ENCODE measurements at regions not wholly inside any gene's neighbourhood (a gene's known extent, or its start where the extent isn't known, plus 50 kb on each side); places are given as distances from the start of the nearest gene placed in this dataset.
"Not testable (repeated sequence)": the region's sequence is repeated elsewhere in the genome, so short reads cannot be mapped to it uniquely, and the experiment has no call there.

DNA sequence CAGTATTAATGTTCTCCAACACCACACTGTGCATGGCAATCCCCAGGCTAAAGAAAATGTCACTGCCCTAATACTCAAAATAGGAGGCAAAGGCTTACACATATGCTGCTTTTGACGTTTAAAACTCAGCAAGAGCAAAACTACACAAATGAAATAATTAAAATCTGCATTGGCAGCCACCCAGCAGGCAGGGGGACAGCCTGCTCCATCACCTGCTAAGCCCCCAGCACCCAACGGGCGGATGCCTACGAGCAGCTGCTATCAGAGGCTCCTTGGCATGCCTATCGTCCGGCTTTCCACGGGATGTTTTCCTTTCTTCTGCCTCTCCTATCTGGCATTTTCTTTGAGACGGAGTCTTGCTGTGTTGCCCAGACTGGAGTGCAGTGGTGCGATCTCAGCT, 337.5 kb downstream of the SOX9 start:
- no peak for DNase-seq

DNA sequence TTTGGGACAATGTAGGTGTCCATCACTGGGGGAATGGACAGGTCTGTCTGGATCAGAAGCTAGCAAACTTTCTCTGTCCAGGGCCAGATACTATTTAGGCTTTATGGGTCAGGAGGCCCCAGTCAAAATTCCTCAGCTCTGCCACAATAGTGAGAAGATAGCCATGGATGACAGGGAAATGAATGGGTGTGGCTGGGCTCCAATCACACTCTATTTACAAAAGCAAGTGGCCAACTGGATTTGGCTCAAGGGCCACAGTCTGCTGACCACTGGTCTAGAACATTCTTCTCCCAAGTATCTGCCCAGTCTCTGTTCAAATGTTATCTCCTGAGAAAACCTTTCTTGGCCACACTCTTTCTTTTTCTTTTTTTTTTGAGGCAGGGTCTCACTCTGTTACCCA, 339.9 kb downstream of the SOX9 start:
- no peak for DNase-seq

DNA sequence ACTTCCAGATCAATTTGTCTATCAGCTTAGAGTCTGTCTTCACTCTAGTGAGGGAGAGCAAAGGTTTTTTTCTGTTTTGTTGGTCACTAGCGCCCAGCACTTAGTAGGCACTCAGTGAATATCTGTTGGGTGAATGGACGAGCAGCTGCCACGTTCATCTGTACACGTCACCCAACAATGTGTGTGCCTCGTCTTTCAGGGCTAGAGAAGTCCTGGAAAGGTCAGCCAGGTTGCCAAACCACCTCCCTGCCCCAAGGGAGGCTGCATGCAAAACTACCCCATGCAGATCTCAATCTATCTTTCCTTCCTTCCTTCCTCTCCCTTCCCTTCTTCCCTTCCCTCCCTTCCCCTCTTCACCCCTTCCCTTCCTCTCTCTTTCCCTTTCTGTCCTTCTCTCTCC, 340.9 kb downstream of the SOX9 start:
- DNase-seq = no peak

DNA sequence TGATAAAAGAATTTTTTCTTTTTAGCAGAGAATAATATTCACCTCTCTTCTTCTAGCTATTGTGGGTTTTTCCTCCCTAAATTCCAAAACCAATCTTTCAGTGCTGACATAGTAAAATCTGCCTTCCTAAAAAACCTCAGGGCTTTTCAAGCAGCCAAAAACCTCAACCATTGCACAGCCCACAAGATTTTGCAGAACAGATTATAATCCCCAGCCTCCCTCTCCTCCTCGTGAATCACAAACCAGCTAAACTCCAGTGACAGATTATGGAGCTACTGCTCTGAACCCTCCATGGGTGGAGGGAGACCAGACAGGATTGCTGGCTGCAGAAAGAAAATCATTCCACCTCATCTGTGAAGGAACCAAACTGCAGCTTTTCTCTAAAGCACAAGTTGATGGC, 341.6 kb downstream of the SOX9 start:
- no peak for DNase-seq

DNA sequence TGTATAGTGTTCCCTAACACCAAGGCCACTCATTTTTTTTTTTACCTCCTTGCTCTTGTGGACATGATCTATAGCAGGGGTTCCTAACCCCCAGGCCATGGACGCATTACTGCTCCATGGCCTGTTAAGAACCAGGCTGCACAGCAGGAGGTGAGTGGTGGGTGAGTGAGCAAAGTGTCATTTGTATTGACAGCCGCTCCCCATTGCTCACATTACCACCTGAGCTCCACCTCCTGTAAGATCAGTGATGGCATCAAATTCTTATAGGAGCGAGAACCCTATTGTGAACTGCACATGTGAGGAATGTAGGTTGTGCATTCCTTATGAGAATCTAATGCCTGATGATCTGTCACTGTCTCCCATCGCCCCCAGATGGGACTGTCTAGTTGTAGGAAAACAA, 342.0 kb downstream of the SOX9 start:
- no peak for DNase-seq

DNA sequence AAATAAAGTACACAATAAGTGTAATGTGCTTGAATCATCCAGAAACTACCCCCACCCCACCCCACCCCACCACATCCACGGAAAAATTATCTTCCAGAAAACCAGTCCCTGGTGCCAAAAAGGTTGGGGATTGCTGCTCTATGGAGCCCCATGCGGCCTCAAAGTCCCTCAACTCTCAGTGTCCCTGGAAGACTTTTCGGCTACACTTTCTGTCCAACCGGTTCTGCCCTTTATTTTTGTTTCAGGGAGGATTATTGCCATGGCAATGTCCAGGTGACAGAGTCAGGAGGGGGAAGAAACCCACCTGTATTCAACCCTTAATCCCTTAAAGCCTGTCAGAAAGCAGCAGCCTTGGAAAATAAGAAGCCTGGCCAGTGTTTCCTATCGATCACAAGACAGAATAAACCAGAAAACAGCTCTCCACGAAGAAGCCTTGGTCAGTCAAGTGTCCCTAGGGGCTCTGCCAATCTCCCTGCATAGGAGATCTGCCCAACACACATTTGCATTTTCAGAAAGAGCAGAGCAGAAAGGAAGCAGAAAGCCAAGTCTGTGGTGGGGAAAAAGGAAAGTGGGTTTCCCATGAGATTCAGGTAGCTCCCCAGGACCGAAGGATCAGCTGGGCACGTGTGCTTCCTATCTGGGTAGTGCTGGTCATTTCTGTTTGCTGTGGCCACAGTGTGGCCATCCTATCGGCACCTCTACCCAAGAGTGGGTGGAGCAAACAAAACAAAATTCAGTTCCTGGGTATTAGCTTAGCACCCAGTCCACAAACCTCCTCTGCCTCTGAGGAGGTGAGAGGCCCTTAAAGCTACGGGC, 342.7 kb downstream of the SOX9 start:
- DNase-seq = no peak

DNA sequence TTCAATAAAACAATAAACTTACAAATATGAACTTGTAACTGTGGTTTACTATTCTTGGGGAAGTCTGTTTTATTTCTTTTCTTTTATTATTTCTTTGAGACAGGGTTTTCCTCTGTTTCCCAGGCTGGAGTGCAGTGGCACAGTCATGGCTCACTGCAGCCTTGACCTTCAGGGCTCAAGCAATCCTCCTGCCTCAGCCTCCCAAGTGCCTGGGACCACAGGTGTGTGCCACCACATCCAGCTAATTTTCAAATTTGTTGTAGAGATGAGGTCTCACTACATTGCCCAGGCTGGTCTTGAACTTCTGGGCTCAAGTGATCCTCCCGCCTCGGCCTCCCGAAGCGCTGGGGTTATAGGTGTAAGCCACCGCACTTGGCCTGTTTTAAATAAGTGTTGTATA, 343.4 kb downstream of the SOX9 start:
- DNase-seq = not testable (repeated sequence)

DNA sequence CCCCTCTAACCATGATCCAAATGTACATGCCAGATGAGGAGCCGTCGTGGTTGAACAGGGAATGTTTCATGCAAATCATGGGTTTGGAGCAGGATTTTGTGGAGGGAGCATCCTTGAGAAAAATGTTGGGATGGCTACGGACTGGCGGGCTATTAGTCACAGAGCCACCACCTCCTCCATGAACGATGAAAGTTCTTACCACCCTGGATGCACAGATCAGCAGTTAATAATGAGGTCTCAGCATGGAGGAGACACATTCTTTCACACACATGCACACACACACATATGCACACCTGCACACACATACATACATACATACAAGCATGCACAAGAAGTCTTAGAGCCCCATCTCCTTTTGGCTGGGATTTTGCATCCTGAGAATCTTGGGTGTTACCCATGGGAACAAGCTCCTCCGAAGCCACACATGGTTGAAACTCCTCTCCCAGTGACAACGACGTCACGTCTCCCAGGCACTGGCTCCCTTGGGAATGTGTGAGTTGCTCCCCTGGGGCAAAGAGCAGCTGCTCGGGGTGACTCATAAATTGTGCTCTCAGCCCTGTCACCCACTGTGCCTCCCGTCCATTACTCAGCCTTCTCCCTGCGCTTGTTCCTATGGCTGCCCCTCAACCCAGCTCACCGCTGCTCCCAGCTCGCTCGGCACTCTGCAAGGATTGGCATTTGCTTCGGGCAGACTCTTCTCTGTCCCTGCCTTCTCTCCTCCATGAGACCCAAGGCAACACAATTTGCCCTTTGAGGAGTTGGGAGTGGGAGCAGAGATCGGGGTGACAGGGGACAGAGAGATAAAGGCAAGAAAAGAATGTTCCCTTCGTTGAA, 344.6 kb downstream of the SOX9 start:
- DNase-seq = no peak

DNA sequence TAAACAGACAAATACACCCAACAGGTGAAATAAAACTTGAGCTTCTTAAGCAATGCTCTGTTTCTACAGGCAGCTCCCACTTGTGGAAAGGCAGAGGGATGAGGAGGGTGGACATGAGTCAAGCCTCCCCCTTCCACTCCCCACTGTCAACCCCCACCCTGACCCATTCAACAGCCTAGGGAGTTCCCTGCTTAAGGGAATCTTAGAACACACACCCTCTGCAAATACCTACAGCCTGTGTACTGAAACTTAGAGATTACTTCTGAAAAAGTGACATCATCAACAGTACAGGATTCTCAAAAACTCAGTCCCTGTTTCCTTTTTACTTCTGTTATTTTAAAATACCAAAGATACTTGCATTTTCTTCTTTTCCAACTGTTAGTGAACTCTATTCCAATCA, 345.4 kb downstream of the SOX9 start:
- no peak for DNase-seq

DNA sequence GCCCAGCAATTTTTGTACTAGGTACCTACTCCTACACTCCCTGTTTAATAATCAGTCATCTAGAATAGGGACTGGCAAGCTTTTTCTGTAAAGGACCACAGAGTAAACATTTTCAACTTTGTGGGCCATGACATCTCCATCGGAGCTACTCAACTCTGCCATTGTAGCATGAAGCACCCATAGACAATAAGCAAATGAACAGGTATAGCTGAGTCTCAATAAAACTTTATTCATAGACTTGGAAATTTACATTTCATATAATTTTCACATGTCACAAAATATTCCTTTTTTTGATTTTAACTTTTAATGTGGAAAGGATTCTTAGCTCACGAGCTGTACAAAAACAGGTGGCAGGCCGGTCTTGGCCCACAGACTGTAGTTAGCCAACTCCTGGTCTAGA, 345.8 kb downstream of the SOX9 start:
- DNase-seq = no peak

DNA sequence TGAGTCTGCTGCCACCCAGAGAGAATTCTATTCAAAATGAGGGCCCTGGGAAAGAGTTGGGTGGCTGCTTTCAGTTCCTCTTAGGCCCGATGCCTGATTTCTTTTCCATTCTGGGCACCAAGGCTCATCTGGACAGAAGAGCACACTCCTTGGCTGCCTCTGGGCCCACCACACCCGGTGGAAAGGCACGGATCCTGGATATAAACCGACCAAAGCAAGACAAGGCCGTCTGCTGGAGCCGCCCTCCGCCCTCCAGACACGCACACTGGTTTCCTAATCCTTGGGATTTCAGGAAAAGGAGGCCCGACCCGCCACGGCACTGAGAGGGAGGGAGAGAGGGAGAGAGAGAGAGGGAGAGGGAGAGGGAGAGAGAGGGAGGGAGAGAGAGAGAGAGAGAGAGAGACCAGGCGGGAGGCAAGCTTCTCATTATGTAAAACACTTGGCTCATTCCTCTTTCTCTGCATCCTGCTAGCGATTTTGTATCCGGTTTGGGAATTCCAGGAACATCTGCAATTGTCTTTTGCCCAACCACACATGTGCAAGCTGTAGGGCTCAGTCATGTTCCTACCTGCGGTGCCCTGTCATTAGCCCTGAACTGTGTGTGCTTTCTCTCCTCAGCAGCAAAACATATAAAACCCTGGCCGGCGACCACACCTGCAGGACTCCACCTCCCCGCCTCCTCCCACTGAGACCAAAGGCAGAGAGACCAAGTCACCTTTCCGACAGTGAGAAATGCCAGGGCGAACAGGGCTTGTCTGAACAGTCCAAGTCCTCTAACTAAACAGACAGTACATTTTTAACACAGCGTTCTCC, 347.2 kb downstream of the SOX9 start:
- DNase-seq = no peak

DNA sequence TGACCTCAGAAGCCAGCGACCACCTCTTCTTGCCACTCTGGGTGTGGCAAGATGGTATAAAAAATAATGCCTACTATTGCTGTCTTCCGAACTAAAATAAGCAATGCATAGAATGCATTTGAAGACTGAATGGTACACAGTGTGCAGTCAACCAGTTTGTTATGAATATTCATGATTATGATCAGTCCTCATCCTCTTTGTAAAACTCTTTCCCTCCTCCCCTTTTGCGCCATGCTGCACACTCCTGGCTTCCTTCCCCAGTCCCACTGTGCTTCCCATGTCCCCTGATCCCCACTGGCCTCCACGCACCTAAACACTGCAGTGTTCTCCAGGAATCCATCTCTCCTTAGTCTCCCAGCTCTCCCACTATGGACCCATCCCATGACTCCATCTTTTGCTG, 348.0 kb downstream of the SOX9 start:
- DNase-seq = no peak

DNA sequence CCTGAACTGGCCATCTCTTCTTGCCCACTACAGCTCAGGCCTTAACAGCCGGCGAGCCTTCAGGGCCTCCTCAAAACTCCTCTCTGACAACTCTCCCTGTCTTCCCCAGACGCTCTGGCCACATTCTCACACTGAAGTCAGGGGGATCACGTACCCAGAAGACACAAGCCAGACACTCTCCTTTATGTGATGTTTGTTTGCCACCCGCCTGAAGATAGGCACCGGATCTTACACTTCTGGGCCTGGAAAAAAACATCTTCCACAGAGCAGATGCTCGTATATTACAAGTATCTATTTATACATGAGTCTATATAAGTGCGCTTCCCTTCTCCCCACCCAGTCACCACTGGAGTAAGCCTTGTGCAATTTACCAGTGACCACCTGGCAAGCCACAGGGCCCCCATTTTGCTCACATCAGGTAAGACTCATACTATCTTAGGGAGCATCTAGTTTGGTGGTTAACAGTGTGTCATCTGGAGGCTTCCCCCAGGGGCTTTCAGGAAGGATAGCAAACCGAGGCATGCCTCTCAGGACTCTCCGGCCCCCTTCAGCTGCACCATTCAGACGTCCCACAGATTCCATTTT, 349.4 kb downstream of the SOX9 start:
- DNase-seq = no peak

DNA sequence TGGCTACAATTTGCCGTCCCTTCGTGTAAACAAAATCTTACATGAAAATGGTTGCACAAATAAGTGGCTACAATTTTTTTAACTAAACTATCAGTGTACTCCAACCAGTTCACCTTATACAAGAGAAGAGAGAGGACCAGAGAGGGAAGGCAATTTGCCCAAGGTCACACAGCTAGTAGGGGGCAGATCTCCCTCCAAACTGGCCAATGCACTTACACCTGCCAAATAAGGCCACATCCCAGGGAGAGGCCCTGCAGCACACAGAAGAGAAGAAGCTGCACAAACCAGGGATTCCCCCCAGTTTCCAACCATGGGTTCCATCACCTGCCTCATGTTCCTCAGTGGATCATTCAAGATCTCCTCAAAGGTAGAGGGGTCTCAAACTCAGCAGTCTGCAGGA, 349.9 kb downstream of the SOX9 start:
- no peak for DNase-seq

DNA sequence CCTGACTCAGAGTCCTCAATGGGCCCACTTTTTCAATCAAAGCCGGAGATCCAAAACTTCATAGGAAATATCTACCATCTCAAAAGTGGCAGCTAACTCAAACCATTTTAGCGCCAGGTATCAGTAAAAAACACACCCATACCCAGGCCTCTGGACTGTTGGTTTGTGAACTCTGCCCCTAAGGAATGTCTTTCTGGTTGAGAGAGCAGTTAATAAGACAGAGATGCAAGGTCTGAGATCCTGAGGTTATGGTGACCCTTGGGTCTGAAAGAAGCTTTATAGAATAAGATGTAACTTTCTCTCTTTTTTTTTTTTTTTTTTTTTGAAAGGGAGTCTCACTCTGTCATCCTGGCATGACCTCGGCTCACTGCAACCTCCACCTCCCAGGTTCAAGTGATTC, 350.5 kb downstream of the SOX9 start:
- no peak for DNase-seq

DNA sequence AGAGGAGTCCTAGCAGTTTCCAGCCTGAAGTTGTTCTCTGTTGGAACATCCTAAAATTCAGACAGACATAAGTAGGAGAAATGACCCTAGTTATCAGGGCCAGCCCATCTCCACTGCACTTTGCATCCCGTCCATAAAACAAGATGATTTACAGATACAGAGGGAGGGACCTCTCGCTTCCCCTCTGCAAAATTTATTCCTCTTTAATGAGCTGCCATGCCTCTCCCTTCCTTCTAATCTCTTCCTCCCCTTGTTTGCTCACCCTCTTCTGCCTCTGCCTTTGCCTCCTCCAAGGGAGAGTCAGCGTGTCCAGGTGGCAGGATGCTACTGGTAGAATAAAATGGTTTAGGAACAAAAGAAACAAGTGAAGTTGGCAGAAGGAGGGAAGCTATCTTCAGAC, 351.3 kb downstream of the SOX9 start:
- DNase-seq = no peak

DNA sequence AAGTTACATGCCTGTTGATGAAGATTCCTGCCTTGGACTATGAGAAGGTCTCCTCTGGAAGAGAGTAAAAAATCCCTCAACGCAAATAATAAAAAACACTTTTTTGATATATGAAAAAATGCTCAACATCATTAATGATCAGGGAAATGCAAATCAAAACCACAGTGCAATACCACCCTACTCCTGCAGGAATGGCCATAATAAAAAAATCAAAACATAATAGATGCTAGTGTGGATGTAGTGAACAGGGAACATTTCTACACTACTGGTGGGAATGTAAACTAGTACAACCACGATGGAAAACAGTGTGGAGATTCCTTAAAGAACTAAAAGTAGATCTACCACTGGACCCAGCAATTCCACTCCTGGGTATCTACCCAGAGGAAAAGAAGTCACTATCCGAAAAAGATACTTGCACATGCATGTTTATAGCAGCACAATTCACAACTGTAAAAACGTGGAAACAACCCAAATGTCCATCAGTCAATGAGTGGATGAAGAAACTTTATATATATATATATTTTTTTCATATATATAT, 352.1 kb downstream of the SOX9 start:
- DNase-seq = not testable (repeated sequence)

DNA sequence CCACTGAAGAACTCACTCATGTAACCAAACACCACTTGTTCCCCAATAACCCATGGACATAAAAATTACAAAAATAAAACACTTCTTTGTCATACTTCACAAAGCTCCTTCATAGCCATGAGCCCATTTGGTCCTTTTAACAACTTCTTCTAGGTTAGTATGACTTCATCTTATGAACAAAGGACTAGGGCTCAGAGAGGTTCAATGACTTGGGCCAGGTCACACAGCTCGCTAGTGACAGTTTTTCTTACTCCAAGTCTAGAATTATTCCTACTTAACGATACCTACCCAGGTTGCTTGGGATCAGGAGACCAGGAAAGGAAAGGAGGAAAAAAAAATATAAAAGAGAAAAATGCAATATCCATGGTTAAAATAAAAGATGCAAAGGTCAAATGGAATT, 353.4 kb downstream of the SOX9 start:
- no peak for DNase-seq

DNA sequence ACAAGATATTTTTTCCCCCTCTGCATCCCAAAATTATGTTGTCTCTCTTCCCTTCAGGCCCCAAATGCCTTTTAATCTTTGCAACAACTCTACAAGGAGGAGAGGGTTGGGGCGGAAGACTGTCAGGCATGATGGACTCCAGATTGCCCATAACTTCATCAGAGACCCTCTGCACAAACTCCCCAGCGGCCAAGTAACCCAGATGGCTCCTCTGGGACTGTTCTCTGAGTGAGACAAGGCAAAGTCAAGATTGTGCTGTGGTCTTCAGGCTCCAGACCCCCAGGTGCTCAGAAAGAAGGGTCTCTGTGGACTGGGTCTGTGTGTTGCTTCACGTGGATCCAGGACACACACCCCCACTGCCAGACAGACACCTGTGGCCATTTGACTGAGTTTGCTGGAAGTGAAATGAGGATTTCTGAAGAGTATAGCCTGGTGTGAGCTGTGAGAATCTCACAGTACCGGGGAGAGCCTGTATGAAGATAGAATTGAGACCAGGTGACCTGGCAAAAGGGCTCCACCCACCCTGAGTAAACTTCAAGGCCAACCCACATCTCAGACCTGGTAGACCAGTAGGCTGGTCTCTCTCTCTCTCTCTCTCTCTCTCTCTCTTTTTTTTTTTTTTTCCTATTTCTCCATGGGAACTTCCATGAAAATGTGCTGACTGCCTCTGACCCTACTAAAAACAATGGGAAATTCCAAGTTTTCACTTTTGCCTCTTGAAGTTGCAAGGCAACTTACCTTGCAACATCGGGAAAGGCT, 354.1 kb downstream of the SOX9 start:
- DNase-seq = no peak

DNA sequence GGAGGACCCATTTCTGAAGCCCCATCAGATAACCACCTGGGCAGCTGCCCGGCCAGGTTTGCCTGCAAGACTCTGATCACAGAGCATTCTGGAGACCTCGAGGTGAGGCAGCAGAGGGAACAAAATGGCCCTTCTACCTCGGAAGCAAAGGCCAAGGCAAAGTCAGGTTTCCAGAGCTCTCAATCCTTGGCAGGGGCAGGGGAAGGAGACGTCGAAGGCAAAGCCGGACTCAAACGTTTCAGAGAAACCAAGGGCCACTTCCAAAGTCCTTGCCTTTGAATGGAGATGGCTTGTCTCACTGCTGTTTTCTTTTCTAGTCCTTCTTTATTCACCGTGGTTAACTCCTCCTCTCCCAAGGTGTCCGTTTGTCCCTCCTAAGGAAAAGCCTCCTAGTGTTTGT, 355.3 kb downstream of the SOX9 start:
- no peak for DNase-seq

DNA sequence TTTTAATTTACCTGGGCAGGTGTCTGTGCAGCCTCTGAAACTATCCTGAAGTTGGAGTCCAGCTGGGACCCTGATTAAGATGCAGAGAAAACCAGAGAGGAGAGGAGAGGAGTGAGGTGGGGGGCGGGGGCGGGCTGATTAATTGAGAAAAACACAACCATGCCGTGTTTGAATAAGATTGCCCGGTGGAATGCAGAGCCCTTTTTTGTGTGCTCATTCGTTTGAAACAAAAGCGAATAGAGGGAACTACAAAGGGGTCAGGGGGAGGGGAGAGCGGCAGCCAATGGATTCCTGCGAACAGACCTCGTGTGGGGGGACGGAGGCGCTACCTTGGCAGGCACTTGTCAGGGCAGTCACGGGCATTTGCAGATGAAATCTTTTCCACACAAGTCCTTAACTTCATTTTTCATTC, 355.8 kb downstream of the SOX9 start:
- no peak for DNase-seq

DNA sequence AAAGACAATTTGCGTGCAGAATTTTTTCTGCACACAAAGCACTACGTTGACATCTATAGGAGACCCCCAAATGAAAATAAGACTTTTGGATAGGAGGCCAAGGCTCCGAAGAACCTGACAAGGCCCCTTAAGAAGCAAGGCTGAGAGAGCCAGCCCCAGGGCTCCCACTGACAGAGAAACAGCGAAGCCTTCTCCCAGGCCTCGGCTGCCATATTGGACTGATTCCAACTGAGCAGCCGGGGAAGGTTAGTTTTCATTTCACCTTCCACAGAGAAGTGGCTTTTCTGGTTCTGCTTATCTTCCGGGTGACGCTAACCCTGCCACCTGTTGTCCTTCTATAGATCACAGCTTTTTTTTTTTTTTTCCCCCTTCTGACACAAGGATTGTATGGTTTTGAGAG, 356.7 kb downstream of the SOX9 start:
- no peak for DNase-seq

Measured in hematopoietic multipotent progenitor cell treated with erythropoietin and hydrocortisone succinate and interleukin-3 and kit ligand, for 6 days (in vitro differentiated cells).